ENCODE measurements at regions not wholly inside any gene's neighbourhood (a gene's known extent, or its start where the extent isn't known, plus 50 kb on each side); places are given as distances from the start of the nearest gene placed in this dataset.

DNA sequence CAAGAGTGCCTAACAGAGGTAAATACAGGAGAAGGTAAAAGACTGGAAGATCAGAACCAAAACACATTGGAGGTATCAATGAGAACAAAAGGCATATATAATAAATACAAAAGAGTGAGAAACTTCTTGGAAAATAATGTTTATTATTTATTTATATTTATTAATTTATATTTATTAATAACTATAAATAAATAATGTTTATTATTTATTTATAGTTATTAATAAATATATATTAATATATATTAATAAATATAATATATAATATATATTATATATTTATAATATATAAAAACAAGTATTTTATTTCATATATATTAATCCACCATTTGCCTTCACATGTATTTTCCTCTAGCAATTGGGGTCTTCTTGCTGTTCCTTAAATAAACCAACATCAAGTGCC, 391.9 kb downstream of the GPATCH2 start:
- ATAC-seq (replicated peaks in 1 of 4), result no peak
- Mint-ChIP-seq H3K4me3 (no peak overlapping the region), H3K4me1 (no peaks in the 10 kb centered on the region), H3K27me3 (no peaks in the 10 kb centered on the region), H3K27ac (no peak overlapping the region), H3K36me3 (no peaks in the 10 kb centered on the region), H3K9me3 (peaks cover 0 to 8% (median 5%) of the 10 kb centered on the region in 3 donors)
- H3K9me3 ChIP-seq, result no peaks in the 10 kb centered on the region
- no peaks in the 10 kb centered on the region for H3K36me3 ChIP-seq (ENCODE audit: control insufficient read depth in 2 of 2, extremely low read depth in 1 of 2, insufficient read depth in 1 of 2, low read length in 1 of 2)
- ChIA-PET POLR2A (no interaction called here), CTCF (no interaction called here)
- no peaks in the 10 kb centered on the region for H3K27me3 ChIP-seq (replicated peaks in 1 of 2; ENCODE audit: control insufficient read depth in 2 of 2, extremely low read depth in 1 of 2, insufficient read depth in 2 of 2, low read length in 1 of 2)
- no peak overlapping the region for H3K27ac ChIP-seq (ENCODE audit: low read length)
- no peak for DNase-seq
- H3K4me1 ChIP-seq (ENCODE audit: control insufficient read depth in 1 of 2, extremely low read depth in 1 of 2, insufficient read depth in 2 of 2, low read length in 2 of 2), result no peaks in the 10 kb centered on the region
- H3K4me3 ChIP-seq (ENCODE audit: control insufficient read depth in 1 of 2, extremely low read depth in 1 of 2, low read length in 1 of 2), result no peak overlapping the region

- Mint-ChIP-seq H3K9me3 (peaks cover 0 to 14% (median 9%) of the 10 kb centered on the region in 3 donors), H3K27me3 (no peaks in the 10 kb centered on the region), H3K36me3 (no peaks in the 10 kb centered on the region), H3K27ac (no peak overlapping the region), H3K4me1 (no peaks in the 10 kb centered on the region), H3K4me3 (no peak overlapping the region)
- no peak overlapping the region for H3K27ac ChIP-seq (ENCODE audit: low read length)
- no peaks in the 10 kb centered on the region for H3K9me3 ChIP-seq
- POLR2A ChIA-PET, result no interaction called here
- no peaks in the 10 kb centered on the region for H3K36me3 ChIP-seq (ENCODE audit: control insufficient read depth in 2 of 2, extremely low read depth in 1 of 2, insufficient read depth in 1 of 2, low read length in 1 of 2)
- no peak for DNase-seq
- no peak overlapping the region for H3K4me3 ChIP-seq (ENCODE audit: control insufficient read depth in 1 of 2, extremely low read depth in 1 of 2, low read length in 1 of 2)
- 43% methylated on average over 1 of the region's 2 CpGs for WGBS (ENCODE audit: insufficient coverage)
- H3K4me1 ChIP-seq (ENCODE audit: control insufficient read depth in 1 of 2, extremely low read depth in 1 of 2, insufficient read depth in 2 of 2, low read length in 2 of 2), result no peaks in the 10 kb centered on the region
- CTCF ChIA-PET, result interaction anchor here in 1 of 2 donors (0.6 kb wide), 1 partner anchor 1523 kb away, joined by 3 read pairs; no protein-coding TSS in a partner anchor
- H3K27me3 ChIP-seq (replicated peaks in 1 of 2; ENCODE audit: control insufficient read depth in 2 of 2, extremely low read depth in 1 of 2, insufficient read depth in 2 of 2, low read length in 1 of 2), result no peaks in the 10 kb centered on the region
- no peak for ATAC-seq (replicated peaks in 1 of 4)
Measured at GRCh38 chr1:217230412-217230811, 400.5 kb downstream of the GPATCH2 start.

DNA sequence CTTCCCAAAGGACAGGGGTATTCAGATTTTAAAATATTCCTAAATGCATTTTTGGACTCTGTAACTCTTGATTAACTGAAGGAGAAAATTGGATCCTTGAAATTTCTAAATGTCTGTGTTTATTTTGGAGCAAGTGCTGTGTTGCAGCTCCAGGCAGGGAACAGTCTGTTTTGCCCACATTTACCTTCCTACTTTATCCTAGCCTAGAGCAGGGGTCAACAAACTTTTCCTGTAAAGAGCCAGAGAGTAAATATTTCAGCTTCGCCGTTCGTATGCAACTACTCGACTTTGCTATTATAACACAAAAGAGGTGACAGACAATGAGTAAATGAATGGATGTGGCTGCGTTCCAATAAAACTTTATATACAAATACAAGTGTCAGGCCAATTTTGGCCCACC, 402.2 kb downstream of the GPATCH2 start:
- Histone ChIP-seq H3K36me3 (ENCODE audit: control insufficient read depth in 2 of 2, extremely low read depth in 1 of 2, insufficient read depth in 1 of 2, low read length in 1 of 2) (no peaks in the 10 kb centered on the region), H3K27ac (ENCODE audit: low read length) (no peak overlapping the region), H3K4me1 (ENCODE audit: control insufficient read depth in 1 of 2, extremely low read depth in 1 of 2, insufficient read depth in 2 of 2, low read length in 2 of 2) (no peaks in the 10 kb centered on the region), H3K27me3 (replicated peaks in 1 of 2; ENCODE audit: control insufficient read depth in 2 of 2, extremely low read depth in 1 of 2, insufficient read depth in 2 of 2, low read length in 1 of 2) (no peaks in the 10 kb centered on the region), H3K9me3 (no peaks in the 10 kb centered on the region), H3K4me3 (ENCODE audit: control insufficient read depth in 1 of 2, extremely low read depth in 1 of 2, low read length in 1 of 2) (no peak overlapping the region)
- H3K36me3 Mint-ChIP-seq, result no peaks in the 10 kb centered on the region
- no peak for ATAC-seq (replicated peaks in 1 of 4)
- ChIA-PET CTCF (no interaction called here), POLR2A (no interaction called here)
- H3K27ac Mint-ChIP-seq, result no peak overlapping the region
- no peak overlapping the region for H3K4me3 Mint-ChIP-seq
- H3K4me1 Mint-ChIP-seq, result no peaks in the 10 kb centered on the region
- WGBS (ENCODE audit: insufficient coverage), result no CpG with 5 or more reads among the region's 5 CpGs
- H3K27me3 Mint-ChIP-seq, result no peaks in the 10 kb centered on the region
- H3K9me3 Mint-ChIP-seq, result peaks cover 0 to 14% (median 9%) of the 10 kb centered on the region in 3 donors
- no peak for DNase-seq

- no peaks in the 10 kb centered on the region for H3K36me3 ChIP-seq (ENCODE audit: control insufficient read depth in 2 of 2, extremely low read depth in 1 of 2, insufficient read depth in 1 of 2, low read length in 1 of 2)
- no peaks in the 10 kb centered on the region for H3K4me1 Mint-ChIP-seq
- no peak overlapping the region for H3K4me3 Mint-ChIP-seq
- no CpG with 5 or more reads among the region's 1 CpG for WGBS (ENCODE audit: insufficient coverage)
- H3K9me3 Mint-ChIP-seq, result peaks cover 0 to 19% (median 9%) of the 10 kb centered on the region in 3 donors
- H3K4me1 ChIP-seq (ENCODE audit: control insufficient read depth in 1 of 2, extremely low read depth in 1 of 2, insufficient read depth in 2 of 2, low read length in 2 of 2), result no peaks in the 10 kb centered on the region
- DNase-seq (no peak), ATAC-seq (replicated peaks in 1 of 4) (no peak)
- no peaks in the 10 kb centered on the region for H3K36me3 Mint-ChIP-seq
- H3K9me3 ChIP-seq, result no peaks in the 10 kb centered on the region
- H3K4me3 ChIP-seq (ENCODE audit: control insufficient read depth in 1 of 2, extremely low read depth in 1 of 2, low read length in 1 of 2), result no peak overlapping the region
- no peak overlapping the region for H3K27ac ChIP-seq (ENCODE audit: low read length)
- POLR2A ChIA-PET, result no interaction called here
- no peaks in the 10 kb centered on the region for H3K27me3 ChIP-seq (replicated peaks in 1 of 2; ENCODE audit: control insufficient read depth in 2 of 2, extremely low read depth in 1 of 2, insufficient read depth in 2 of 2, low read length in 1 of 2)
- no peaks in the 10 kb centered on the region for H3K27me3 Mint-ChIP-seq
- H3K27ac Mint-ChIP-seq, result no peak overlapping the region
- CTCF ChIA-PET, result no interaction called here
Measured at GRCh38 chr1:217224201-217224600, 406.7 kb downstream of the GPATCH2 start.

GRCh38 chr1:217214551-217214950, 416.3 kb downstream of the GPATCH2 start:
- WGBS (ENCODE audit: insufficient coverage), result 33% methylated on average over 1 of the region's 3 CpGs
- H3K4me1 ChIP-seq (ENCODE audit: control insufficient read depth in 1 of 2, extremely low read depth in 1 of 2, insufficient read depth in 2 of 2, low read length in 2 of 2), result no peaks in the 10 kb centered on the region
- DNase-seq, result no peak
- peaks cover 5 to 9% (median 6%) of the 10 kb centered on the region in 3 donors for H3K9me3 Mint-ChIP-seq
- no peak for ATAC-seq (replicated peaks in 1 of 4)
- POLR2A ChIA-PET, result no interaction called here
- no peaks in the 10 kb centered on the region for H3K9me3 ChIP-seq
- no peaks in the 10 kb centered on the region for H3K4me1 Mint-ChIP-seq
- no peaks in the 10 kb centered on the region for H3K36me3 Mint-ChIP-seq
- no peaks in the 10 kb centered on the region for H3K27me3 ChIP-seq (replicated peaks in 1 of 2; ENCODE audit: control insufficient read depth in 2 of 2, extremely low read depth in 1 of 2, insufficient read depth in 2 of 2, low read length in 1 of 2)
- no peaks in the 10 kb centered on the region for H3K27me3 Mint-ChIP-seq
- no peaks in the 10 kb centered on the region for H3K36me3 ChIP-seq (ENCODE audit: control insufficient read depth in 2 of 2, extremely low read depth in 1 of 2, insufficient read depth in 1 of 2, low read length in 1 of 2)
- CTCF ChIA-PET, result no interaction called here
- no peak overlapping the region for H3K27ac Mint-ChIP-seq
- H3K4me3 ChIP-seq (ENCODE audit: control insufficient read depth in 1 of 2, extremely low read depth in 1 of 2, low read length in 1 of 2), result no peak overlapping the region
- no peak overlapping the region for H3K4me3 Mint-ChIP-seq
- no peak overlapping the region for H3K27ac ChIP-seq (ENCODE audit: low read length)

DNA sequence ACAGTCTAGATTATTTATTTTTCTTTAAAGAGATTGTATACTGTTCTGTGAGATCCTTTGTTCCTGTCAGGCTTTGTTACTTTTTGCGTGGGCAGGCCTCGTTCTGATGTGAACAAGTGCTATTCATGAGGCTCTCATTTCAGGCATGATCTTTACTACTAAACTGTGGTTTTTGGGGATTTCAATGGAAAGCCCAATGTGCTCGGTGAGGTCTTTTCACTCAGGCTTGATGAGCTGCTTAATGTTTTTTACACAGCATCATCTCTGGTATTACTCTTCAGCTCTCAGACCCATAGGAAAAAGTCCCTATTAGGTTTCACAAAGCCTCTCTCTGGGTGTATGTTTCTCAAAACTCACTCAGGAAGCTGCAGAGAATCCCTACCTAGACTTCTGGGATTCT, 419.4 kb downstream of the GPATCH2 start:
- WGBS (ENCODE audit: insufficient coverage), result 93% methylated on average over 2 of the region's 3 CpGs
- Histone ChIP-seq H3K27ac (ENCODE audit: low read length) (no peak overlapping the region), H3K9me3 (no peaks in the 10 kb centered on the region), H3K27me3 (replicated peaks in 1 of 2; ENCODE audit: control insufficient read depth in 2 of 2, extremely low read depth in 1 of 2, insufficient read depth in 2 of 2, low read length in 1 of 2) (no peaks in the 10 kb centered on the region), H3K4me3 (ENCODE audit: control insufficient read depth in 1 of 2, extremely low read depth in 1 of 2, low read length in 1 of 2) (no peak overlapping the region), H3K4me1 (ENCODE audit: control insufficient read depth in 1 of 2, extremely low read depth in 1 of 2, insufficient read depth in 2 of 2, low read length in 2 of 2) (no peaks in the 10 kb centered on the region), H3K36me3 (ENCODE audit: control insufficient read depth in 2 of 2, extremely low read depth in 1 of 2, insufficient read depth in 1 of 2, low read length in 1 of 2) (no peaks in the 10 kb centered on the region)
- Mint-ChIP-seq H3K36me3 (no peaks in the 10 kb centered on the region), H3K4me3 (no peak overlapping the region), H3K27ac (no peak overlapping the region), H3K27me3 (no peaks in the 10 kb centered on the region), H3K4me1 (no peaks in the 10 kb centered on the region), H3K9me3 (peaks cover 9 to 12% (median 12%) of the 10 kb centered on the region in 3 donors)
- ChIA-PET POLR2A (no interaction called here), CTCF (no interaction called here)
- no peak for DNase-seq
- no peak for ATAC-seq (replicated peaks in 1 of 4)

- H3K27me3 ChIP-seq (replicated peaks in 1 of 2; ENCODE audit: control insufficient read depth in 2 of 2, extremely low read depth in 1 of 2, insufficient read depth in 2 of 2, low read length in 1 of 2), result peaks cover 0 to 2% of the 10 kb centered on the region in 2 experiments
- H3K4me1 ChIP-seq (ENCODE audit: control insufficient read depth in 1 of 2, extremely low read depth in 1 of 2, insufficient read depth in 2 of 2, low read length in 2 of 2), result no peaks in the 10 kb centered on the region
- Mint-ChIP-seq H3K27ac (no peak overlapping the region), H3K4me3 (no peak overlapping the region), H3K9me3 (peaks cover 10 to 21% (median 17%) of the 10 kb centered on the region in 3 donors), H3K36me3 (no peaks in the 10 kb centered on the region), H3K27me3 (no peaks in the 10 kb centered on the region), H3K4me1 (no peaks in the 10 kb centered on the region)
- 82% methylated on average over 3 of the region's 4 CpGs for WGBS (ENCODE audit: insufficient coverage)
- ChIA-PET POLR2A (no interaction called here), CTCF (no interaction called here)
- DNase-seq, result no peak
- H3K4me3 ChIP-seq (ENCODE audit: control insufficient read depth in 1 of 2, extremely low read depth in 1 of 2, low read length in 1 of 2), result no peak overlapping the region
- H3K9me3 ChIP-seq, result no peaks in the 10 kb centered on the region
- no peak overlapping the region for H3K27ac ChIP-seq (ENCODE audit: low read length)
- no peaks in the 10 kb centered on the region for H3K36me3 ChIP-seq (ENCODE audit: control insufficient read depth in 2 of 2, extremely low read depth in 1 of 2, insufficient read depth in 1 of 2, low read length in 1 of 2)
- ATAC-seq (replicated peaks in 1 of 4), result no peak
Measured at GRCh38 chr1:217205578-217205977, 425.3 kb downstream of the GPATCH2 start.

All from T-cell (primary cell).